PFSK-1 (cell line): ENCODE measurements at regions not wholly inside any gene's neighbourhood (a gene's known extent, or its start where the extent isn't known, plus 50 kb on each side); places are given as distances from the start of the nearest gene placed in this dataset.

Experiments used
- POLR2AphosphoS5 ChIP-seq: IDR thresholded peaks from 2 replicates; pipeline ENCODE4 v1.6.1; 2012; ENCODE audit warnings: low read depth, mild to moderate bottlenecking, control low read depth, low read length, moderate library complexity
- TAF1 ChIP-seq: IDR thresholded peaks from 2 replicates; pipeline ENCODE4 v1.6.1; 2012; ENCODE audit warnings: low read length, control low read depth, borderline replicate concordance; ENCODE audit not compliant: insufficient read depth

DNA sequence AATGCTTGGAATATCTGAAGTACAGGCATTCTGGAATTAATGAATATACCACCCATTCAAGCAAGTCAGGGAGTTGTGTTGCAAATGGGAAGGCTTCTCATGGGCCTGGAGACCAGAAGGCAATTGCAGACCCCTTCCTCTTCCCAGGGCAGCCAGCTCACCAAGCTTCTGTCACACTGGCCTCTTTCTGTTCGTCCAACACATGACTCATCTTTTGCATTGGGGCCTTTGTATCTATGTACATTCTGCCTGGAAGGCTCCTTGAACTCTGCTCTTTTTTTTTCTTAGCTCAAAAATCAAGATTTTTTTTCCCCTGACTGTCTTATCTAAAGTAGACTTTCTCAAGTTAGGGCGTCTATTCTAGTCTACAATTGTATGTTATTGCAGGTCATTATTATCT, 132.9 kb upstream of the MYLIP start:
- no peak for TF ChIP-seq POLR2AphosphoS5
- TF ChIP-seq TAF1 = no peak
